Thyroid gland (tissue), 4 donors: ENCODE measurements at regions not wholly inside any gene's neighbourhood (a gene's known extent, or its start where the extent isn't known, plus 50 kb on each side); places are given as distances from the start of the nearest gene placed in this dataset.
A peak's percentile ranks its signal among the peaks of the same experiment; 100 is the strongest.

ENCODE experiments used
- DNase-seq, 2 donors: peaks; one replicate each; pipeline ENCODE4 v3.0.0-alpha.2; 2019
- H3K27ac ChIP-seq, 3 donors: fragments of 200-600 bp; sonication (generic); 1 replicate in 2 of 3; 2 replicates in 1 of 3; pipeline ENCODE4 v1.5.1; 2016 to 2019; ENCODE audit warnings: mild to moderate bottlenecking in 1 of 3, moderate library complexity in 1 of 3
- H3K27me3 ChIP-seq: fragments of 200-600 bp; sonication (generic); one replicate; pipeline ENCODE4 v1.5.1; 2019
- H3K36me3 ChIP-seq, 2 donors: fragments of 200-600 bp; sonication (generic); one replicate each; pipeline ENCODE4 v1.5.1; 2016 to 2019
- H3K4me1 ChIP-seq, 2 donors: fragments of 200-600 bp; sonication (generic); one replicate each; pipeline ENCODE4 v1.5.1; 2017 to 2019
- H3K4me3 ChIP-seq, 3 donors: fragments of 200-600 bp; sonication (generic); replicated peaks in 1 of 3; 1 replicate in 2 of 3; 2 replicates in 1 of 3; pipeline ENCODE4 v1.5.1; 2016; ENCODE audit warnings: mild to moderate bottlenecking in 1 of 3
- H3K9me3 ChIP-seq: fragments of 200-600 bp; sonication (generic); one replicate; pipeline ENCODE4 v1.5.1; 2017
- CTCF ChIP-seq, 6 experiments: fragments of 200-600 bp in 3 of 6; fragments of 450-650 bp in 3 of 6; sonication (generic) in 3 of 6; IDR thresholded peaks; one replicate each; pipeline ENCODE4 v1.5.1; 2016 to 2019; ENCODE audit warnings: antibody characterized with exemption in 6 of 6, mild to moderate bottlenecking in 2 of 6, inconsistent platforms in 1 of 6, moderate library complexity in 1 of 6
- POLR2A ChIP-seq, 2 donors: fragments of 450-650 bp; IDR thresholded peaks; one replicate each; pipeline ENCODE4 v1.6.1; 2017; ENCODE audit warnings: antibody characterized with exemption in 2 of 2, mild to moderate bottlenecking in 2 of 2, moderate library complexity in 1 of 2
- WGBS, 2 donors: methylation state at CpG; one replicate each; pipeline ENCODE4 v1.1.5; 2017; 5-methylcytosine and 5-hydroxymethylcytosine counted together
- intact Hi-C: fragments of 100-400 bp; cut with DNase I; formaldehyde crosslinking; loops from one replicate; pipeline ENCODE4 v1.15.1; 2023

GRCh38 chr1:38625939-38626338 is 233.6 kb downstream of the RRAGC start:
- Histone ChIP-seq H3K36me3 (no peaks in the 10 kb centered on the region), H3K9me3 (no peaks in the 10 kb centered on the region), H3K27me3 (no peaks in the 10 kb centered on the region), H3K4me3 (no peak overlapping the region), H3K4me1 (no peaks in the 10 kb centered on the region), H3K27ac (no peak overlapping the region)
- TF ChIP-seq POLR2A (IDR thresholded peaks at IDR 0.05) (no peak), CTCF (IDR thresholded peaks at IDR 0.05) (no peak)
- no peak for DNase-seq
- 82 to 84% methylated on average over 6 of the region's 6 CpGs for WGBS, 2 donors
- intact Hi-C loops: no loop called here

- H3K4me3 ChIP-seq: no peak overlapping the region
- no peaks in the 10 kb centered on the region for H3K36me3 ChIP-seq
- no peak for TF ChIP-seq CTCF (IDR thresholded peaks at IDR 0.05)
- TF ChIP-seq POLR2A (IDR thresholded peaks at IDR 0.05): no peak
- H3K4me1 ChIP-seq: no peaks in the 10 kb centered on the region
- intact Hi-C loops: no loop called here
- no peak overlapping the region for H3K27ac ChIP-seq
- no peaks in the 10 kb centered on the region for H3K27me3 ChIP-seq
- no peaks in the 10 kb centered on the region for H3K9me3 ChIP-seq
- DNase-seq: peak; percentile 60 to 63
- 52 to 55% methylated on average over 9 to 14 of the region's 14 CpGs for WGBS, 2 donors
Measured at GRCh38 chr1:38624336-38625039, 235.1 kb downstream of the RRAGC start.

GRCh38 chr1:38623529-38623928 is 236.0 kb downstream of the RRAGC start:
- intact Hi-C loops: no loop called here
- H3K27ac ChIP-seq: no peak overlapping the region
- H3K4me1 ChIP-seq: no peaks in the 10 kb centered on the region
- H3K9me3 ChIP-seq: no peaks in the 10 kb centered on the region
- no peak overlapping the region for H3K4me3 ChIP-seq
- 88 to 92% methylated on average over 7 of the region's 7 CpGs for WGBS, 2 donors
- no peak for TF ChIP-seq CTCF (IDR thresholded peaks at IDR 0.05)
- TF ChIP-seq POLR2A (IDR thresholded peaks at IDR 0.05): no peak
- H3K36me3 ChIP-seq: no peaks in the 10 kb centered on the region
- no peaks in the 10 kb centered on the region for H3K27me3 ChIP-seq
- no peak for DNase-seq

- Histone ChIP-seq H3K4me3 (no peak overlapping the region), H3K4me1 (no peaks in the 10 kb centered on the region), H3K36me3 (no peaks in the 10 kb centered on the region), H3K9me3 (no peaks in the 10 kb centered on the region), H3K27me3 (no peaks in the 10 kb centered on the region), H3K27ac (no peak overlapping the region)
- DNase-seq: no peak
- WGBS, 2 donors: 93 to 94% methylated on average over 6 of the region's 6 CpGs
- TF ChIP-seq CTCF (IDR thresholded peaks at IDR 0.05): no peak
- TF ChIP-seq POLR2A (IDR thresholded peaks at IDR 0.05): no peak
- intact Hi-C loops: no loop called here
Measured at GRCh38 chr1:38622197-38622596, 237.4 kb downstream of the RRAGC start.

- H3K9me3 ChIP-seq: no peaks in the 10 kb centered on the region
- intact Hi-C loops: no loop called here
- TF ChIP-seq CTCF (IDR thresholded peaks at IDR 0.05): no peak
- no peak for TF ChIP-seq POLR2A (IDR thresholded peaks at IDR 0.05)
Measured at GRCh38 chr1:38616846-38617245, 242.7 kb downstream of the RRAGC start.

More at GRCh38 chr1:38616846-38617245, 242.7 kb downstream of the RRAGC start:
- Histone ChIP-seq H3K27me3 (no peaks in the 10 kb centered on the region), H3K36me3 (no peaks in the 10 kb centered on the region), H3K4me1 (no peaks in the 10 kb centered on the region), H3K4me3 (no peak overlapping the region), H3K27ac (no peak overlapping the region)
- 67 to 76% methylated on average over 3 of the region's 3 CpGs for WGBS, 2 donors
- no peak for DNase-seq
